CD4-positive, alpha-beta T cell treated with Interleukin-4 for 1 hour (primary cell): ENCODE measurements at regions not wholly inside any gene's neighbourhood (a gene's known extent, or its start where the extent isn't known, plus 50 kb on each side); places are given as distances from the start of the nearest gene placed in this dataset.

ENCODE experiments used
- DNase-seq, 2 donors: peaks; one replicate each; pipeline ENCODE4 v3.0.0-alpha.2; 2020 to 2022

GRCh38 chr14:99069946-99070345 is 202.1 kb downstream of the BCL11B start:
- DNase-seq, result no peak

- DNase-seq, result no peak
Observed at GRCh38 chr14:99072433-99072832, 199.6 kb downstream of the BCL11B start.

GRCh38 chr14:99072956-99073355 is 199.0 kb downstream of the BCL11B start:
- DNase-seq, result no peak

GRCh38 chr14:99073431-99073830 is 198.6 kb downstream of the BCL11B start:
- no peak for DNase-seq

- no peak for DNase-seq
Observed at GRCh38 chr14:99075061-99075460, 196.9 kb downstream of the BCL11B start.

- DNase-seq, result no peak
Observed at GRCh38 chr14:99075771-99076375, 196.1 kb downstream of the BCL11B start.

GRCh38 chr14:99077076-99077843 is 194.7 kb downstream of the BCL11B start:
- no peak for DNase-seq

- DNase-seq, result no peak
Observed at GRCh38 chr14:99077844-99078236, 194.2 kb downstream of the BCL11B start.

GRCh38 chr14:99078426-99078825 is 193.6 kb downstream of the BCL11B start:
- no peak for DNase-seq

- no peak for DNase-seq
Observed at GRCh38 chr14:99079061-99079727, 192.8 kb downstream of the BCL11B start.

- DNase-seq, result no peak
Observed at GRCh38 chr14:99080306-99080705, 191.7 kb downstream of the BCL11B start.

- DNase-seq, result no peak
Observed at GRCh38 chr14:99081156-99081765, 190.7 kb downstream of the BCL11B start.

- no peak for DNase-seq
Observed at GRCh38 chr14:99081880-99082279, 190.1 kb downstream of the BCL11B start.

- DNase-seq, result no peak
Observed at GRCh38 chr14:99093532-99094517, 178.2 kb downstream of the BCL11B start.

GRCh38 chr14:99094901-99095300 is 177.1 kb downstream of the BCL11B start:
- no peak for DNase-seq

GRCh38 chr14:99095369-99095768 is 176.6 kb downstream of the BCL11B start:
- DNase-seq, result no peak

- DNase-seq, result no peak
Observed at GRCh38 chr14:99098199-99098598, 173.8 kb downstream of the BCL11B start.

- no peak for DNase-seq
Observed at GRCh38 chr14:99099051-99099787, 172.8 kb downstream of the BCL11B start.

GRCh38 chr14:99100497-99101270 is 171.3 kb downstream of the BCL11B start:
- DNase-seq, result no peak

- no peak for DNase-seq
Observed at GRCh38 chr14:99101855-99102461, 170.0 kb downstream of the BCL11B start.
